HuH-7.5 (cell line): ENCODE measurements at regions not wholly inside any gene's neighbourhood (a gene's known extent, or its start where the extent isn't known, plus 50 kb on each side); places are given as distances from the start of the nearest gene placed in this dataset.

Source experiments
- DNase-seq: peaks from one replicate; pipeline ENCODE4 v3.0.0; 2011; ENCODE audit warnings: low spot score

- no peak for DNase-seq
Observed at GRCh38 chrX:39854772-39855747, 242.7 kb downstream of the BCOR start.

GRCh38 chrX:39855748-39856129, 242.0 kb downstream of the BCOR start:
- no peak for DNase-seq

- DNase-seq, result no peak
Observed at GRCh38 chrX:39856472-39857121, 241.2 kb downstream of the BCOR start.

GRCh38 chrX:39857780-39858179, 240.0 kb downstream of the BCOR start:
- DNase-seq, result no peak

- DNase-seq, result no peak
Observed at GRCh38 chrX:39859991-39860861, 237.5 kb downstream of the BCOR start.

- DNase-seq, result no peak
Observed at GRCh38 chrX:39862963-39863362, 234.8 kb downstream of the BCOR start.

- no peak for DNase-seq
Observed at GRCh38 chrX:39866229-39866628, 231.5 kb downstream of the BCOR start.

- DNase-seq, result no peak
Observed at GRCh38 chrX:39869846-39870601, 227.7 kb downstream of the BCOR start.

- DNase-seq, result no peak
Observed at GRCh38 chrX:39871648-39872047, 226.1 kb downstream of the BCOR start.

GRCh38 chrX:39873117-39873516, 224.6 kb downstream of the BCOR start:
- no peak for DNase-seq

- no peak for DNase-seq
Observed at GRCh38 chrX:39874202-39874816, 223.4 kb downstream of the BCOR start.

- DNase-seq, result no peak
Observed at GRCh38 chrX:39875834-39876628, 221.7 kb downstream of the BCOR start.

- no peak for DNase-seq
Observed at GRCh38 chrX:39877905-39878304, 219.9 kb downstream of the BCOR start.

GRCh38 chrX:39883666-39884065, 214.1 kb downstream of the BCOR start:
- DNase-seq, result no peak

- no peak for DNase-seq
Observed at GRCh38 chrX:39886282-39886681, 211.5 kb downstream of the BCOR start.

GRCh38 chrX:39888730-39889129, 209.0 kb downstream of the BCOR start:
- DNase-seq, result no peak

GRCh38 chrX:39889704-39890103, 208.1 kb downstream of the BCOR start:
- DNase-seq, result no peak

GRCh38 chrX:39890807-39891206, 207.0 kb downstream of the BCOR start:
- no peak for DNase-seq

GRCh38 chrX:39891781-39892180, 206.0 kb downstream of the BCOR start:
- no peak for DNase-seq
